Spinal cord (tissue), 9 donors: ENCODE measurements at regions not wholly inside any gene's neighbourhood (a gene's known extent, or its start where the extent isn't known, plus 50 kb on each side); places are given as distances from the start of the nearest gene placed in this dataset.

Experiments used
- DNase-seq, 6 donors: peaks; one replicate each; pipeline versions ENCODE4 v3.0.0 to v3.0.0-alpha.2; 2013 to 2015; ENCODE audit warnings: low spot score in 6 of 6, low read depth in 4 of 6
- H3K27ac ChIP-seq: one replicate; pipeline ENCODE4 v1.5.1; 2013; ENCODE audit warnings: low read depth, low read length, control low read depth
- H3K27me3 ChIP-seq: one replicate; pipeline ENCODE4 v1.6.1; 2013; ENCODE audit warnings: low read length; ENCODE audit not compliant: control insufficient read depth, insufficient read depth
- H3K36me3 ChIP-seq: one replicate; pipeline ENCODE4 v1.6.1; 2013; ENCODE audit warnings: low read length; ENCODE audit not compliant: control insufficient read depth, insufficient read depth
- H3K4me1 ChIP-seq: one replicate; pipeline ENCODE4 v1.6.1; 2013; ENCODE audit warnings: low read length; ENCODE audit not compliant: control insufficient read depth, insufficient read depth
- H3K4me3 ChIP-seq: one replicate; pipeline ENCODE4 v1.5.1; 2013; ENCODE audit warnings: low read depth, low read length, control low read depth
- H3K9me3 ChIP-seq: one replicate; pipeline ENCODE4 v1.6.1; 2013; ENCODE audit warnings: low read length; ENCODE audit not compliant: control insufficient read depth, insufficient read depth
- WGBS: methylation state at CpG from one replicate; pipeline ENCODE4 v1.1.5; 2013; ENCODE audit warnings: missing lambda C conversion rate; ENCODE audit not compliant: insufficient coverage; 5-methylcytosine and 5-hydroxymethylcytosine counted together
- donor health status: healthy.

GRCh38 chr15:69656271-69657030 lies 203.8 kb downstream of the RPLP1 start:
- H3K9me3 ChIP-seq: no peaks in the 10 kb centered on the region
- H3K36me3 ChIP-seq: no peaks in the 10 kb centered on the region
- H3K27ac ChIP-seq: no peak overlapping the region
- 74% methylated on average over 2 of the region's 10 CpGs for WGBS
- H3K4me1 ChIP-seq: no peaks in the 10 kb centered on the region
- H3K4me3 ChIP-seq: no peak overlapping the region
- H3K27me3 ChIP-seq: no peaks in the 10 kb centered on the region
- no peak for DNase-seq

GRCh38 chr15:69657626-69658025 lies 205.0 kb downstream of the RPLP1 start:
- 89% methylated on average over 3 of the region's 6 CpGs for WGBS
- no peaks in the 10 kb centered on the region for H3K27me3 ChIP-seq
- H3K4me3 ChIP-seq: no peak overlapping the region
- H3K9me3 ChIP-seq: no peaks in the 10 kb centered on the region
- no peak overlapping the region for H3K27ac ChIP-seq
- no peaks in the 10 kb centered on the region for H3K36me3 ChIP-seq
- H3K4me1 ChIP-seq: no peaks in the 10 kb centered on the region
- no peak for DNase-seq

- no peak for DNase-seq
- no peaks in the 10 kb centered on the region for H3K9me3 ChIP-seq
- H3K4me3 ChIP-seq: no peak overlapping the region
- WGBS: 92% methylated on average over 8 of the region's 8 CpGs
- no peaks in the 10 kb centered on the region for H3K4me1 ChIP-seq
- no peaks in the 10 kb centered on the region for H3K36me3 ChIP-seq
- no peak overlapping the region for H3K27ac ChIP-seq
- no peaks in the 10 kb centered on the region for H3K27me3 ChIP-seq
Measured at GRCh38 chr15:69658411-69658945, 205.9 kb downstream of the RPLP1 start.

- Histone ChIP-seq H3K27ac (no peak overlapping the region), H3K36me3 (no peaks in the 10 kb centered on the region), H3K27me3 (no peaks in the 10 kb centered on the region), H3K9me3 (no peaks in the 10 kb centered on the region), H3K4me3 (no peak overlapping the region), H3K4me1 (peaks cover 5% of the 10 kb centered on the region)
- DNase-seq: no peak
- WGBS: 92% methylated on average over 4 of the region's 5 CpGs
Measured at GRCh38 chr15:69659454-69660050, 206.9 kb downstream of the RPLP1 start.

GRCh38 chr15:69660114-69660513 lies 207.5 kb downstream of the RPLP1 start:
- Histone ChIP-seq H3K4me1 (peaks cover 11% of the 10 kb centered on the region), H3K9me3 (no peaks in the 10 kb centered on the region), H3K27ac (no peak overlapping the region), H3K36me3 (no peaks in the 10 kb centered on the region), H3K27me3 (no peaks in the 10 kb centered on the region), H3K4me3 (no peak overlapping the region)
- DNase-seq: no peak
- 97% methylated on average over 2 of the region's 2 CpGs for WGBS

- H3K9me3 ChIP-seq: no peaks in the 10 kb centered on the region
- H3K27me3 ChIP-seq: no peaks in the 10 kb centered on the region
- WGBS: 76% methylated on average over 7 of the region's 7 CpGs
- no peak overlapping the region for H3K27ac ChIP-seq
- DNase-seq: no peak
- H3K4me1 ChIP-seq: peaks cover 17% of the 10 kb centered on the region
- no peaks in the 10 kb centered on the region for H3K36me3 ChIP-seq
- H3K4me3 ChIP-seq: no peak overlapping the region
Measured at GRCh38 chr15:69660658-69661405, 208.2 kb downstream of the RPLP1 start.

- Histone ChIP-seq H3K4me1 (peaks cover 23% of the 10 kb centered on the region), H3K27me3 (no peaks in the 10 kb centered on the region), H3K36me3 (no peaks in the 10 kb centered on the region), H3K4me3 (no peak overlapping the region), H3K9me3 (no peaks in the 10 kb centered on the region), H3K27ac (no peak overlapping the region)
- DNase-seq: no peak
- WGBS: 88% methylated on average over 6 of the region's 6 CpGs
Measured at GRCh38 chr15:69661446-69661845, 208.8 kb downstream of the RPLP1 start.

GRCh38 chr15:69661871-69662644 lies 209.4 kb downstream of the RPLP1 start:
- no peak for DNase-seq
- Histone ChIP-seq H3K36me3 (no peaks in the 10 kb centered on the region), H3K27ac (no peak overlapping the region), H3K9me3 (no peaks in the 10 kb centered on the region), H3K4me1 (peaks cover 23% of the 10 kb centered on the region), H3K4me3 (no peak overlapping the region), H3K27me3 (no peaks in the 10 kb centered on the region)
- WGBS: 83% methylated on average over 9 of the region's 9 CpGs

GRCh38 chr15:69662645-69663000 lies 210.0 kb downstream of the RPLP1 start:
- DNase-seq: no peak
- H3K4me1 ChIP-seq: peaks cover 23% of the 10 kb centered on the region
- H3K4me3 ChIP-seq: no peak overlapping the region
- H3K27me3 ChIP-seq: no peaks in the 10 kb centered on the region
- H3K36me3 ChIP-seq: no peaks in the 10 kb centered on the region
- WGBS: 76% methylated on average over 4 of the region's 4 CpGs
- H3K27ac ChIP-seq: no peak overlapping the region
- no peaks in the 10 kb centered on the region for H3K9me3 ChIP-seq
